Activated CD8-positive, alpha-beta memory T cell treated with anti-CD3 and anti-CD28 coated beads, Interleukin-2, amount 10 ng/mL, durations not matched to agents 7 days and 5 days (primary cell): ENCODE measurements at regions not wholly inside any gene's neighbourhood (a gene's known extent, or its start where the extent isn't known, plus 50 kb on each side); places are given as distances from the start of the nearest gene placed in this dataset.
"Not testable (repeated sequence)": the region's sequence is repeated elsewhere in the genome, so short reads cannot be mapped to it uniquely, and the experiment has no call there.

Source experiments
- ATAC-seq: fragments of 150-1000 bp; cut with Tn5 transposase; one replicate; pipeline ENCODE4 v1.10.0; 2021; ENCODE audit warnings: moderate library complexity
- CTCF ChIA-PET: fragments of 350-600 bp; sonication (Branson Sonifier 250); formaldehyde crosslinking; loops from one replicate; lab custom pipeline; 2021; ENCODE audit warnings: antibody characterized with exemption; lab: Charles Lee
- DNase-seq: peaks from one replicate; pipeline ENCODE4 v3.0.0-alpha.2; 2020
- H3K27ac Mint-ChIP-seq: one replicate; pipeline ENCODE4 v1.8.0; 2021; ENCODE audit warnings: mild to moderate bottlenecking, mixed read lengths
- H3K27me3 Mint-ChIP-seq: one replicate; pipeline ENCODE4 v1.8.0; 2021; ENCODE audit warnings: mixed read lengths
- H3K36me3 Mint-ChIP-seq: one replicate; pipeline ENCODE4 v1.8.0; 2021; ENCODE audit warnings: mild to moderate bottlenecking, mixed read lengths
- H3K4me1 Mint-ChIP-seq: one replicate; pipeline ENCODE4 v1.8.0; 2021; ENCODE audit warnings: mixed read lengths
- H3K4me3 Mint-ChIP-seq: one replicate; pipeline ENCODE4 v1.8.0; 2021; ENCODE audit warnings: mild to moderate bottlenecking, moderate library complexity, mixed read lengths
- H3K9me3 Mint-ChIP-seq: one replicate; pipeline ENCODE4 v1.8.0; 2022; ENCODE audit warnings: low read depth, mixed read lengths

GRCh38 chr12:114491916-114492315, 86.0 kb upstream of the TBX5 start:
- H3K27ac Mint-ChIP-seq, result no peak overlapping the region
- no peak overlapping the region for H3K4me3 Mint-ChIP-seq
- H3K27me3 Mint-ChIP-seq, result no peaks in the 10 kb centered on the region
- H3K9me3 Mint-ChIP-seq, result no peaks in the 10 kb centered on the region
- H3K36me3 Mint-ChIP-seq, result no peaks in the 10 kb centered on the region
- no peaks in the 10 kb centered on the region for H3K4me1 Mint-ChIP-seq
- ATAC-seq, result no peak
- CTCF ChIA-PET, result interaction anchor here (0.9 kb wide), 1 partner anchor 16 kb away, joined by 3 read pairs; no protein-coding TSS in a partner anchor
- no peak for DNase-seq

- CTCF ChIA-PET, H3K36me3 Mint-ChIP-seq, H3K27ac Mint-ChIP-seq, H3K9me3 Mint-ChIP-seq, H3K4me1 Mint-ChIP-seq, DNase-seq, H3K4me3 Mint-ChIP-seq, ATAC-seq: not testable (repeated sequence)
- H3K27me3 Mint-ChIP-seq, result peaks cover 29% of the 10 kb centered on the region
Measured at GRCh38 chr12:114484822-114485459, 79.0 kb upstream of the TBX5 start.

GRCh38 chr12:114483996-114484395, 78.1 kb upstream of the TBX5 start:
- H3K27me3 Mint-ChIP-seq, result peaks cover 39% of the 10 kb centered on the region
- peaks cover 2% of the 10 kb centered on the region for H3K4me1 Mint-ChIP-seq
- H3K36me3 Mint-ChIP-seq, result no peaks in the 10 kb centered on the region
- H3K4me3 Mint-ChIP-seq, result no peak overlapping the region
- CTCF ChIA-PET, result no interaction called here
- no peaks in the 10 kb centered on the region for H3K9me3 Mint-ChIP-seq
- ATAC-seq (no peak), DNase-seq (no peak)
- no peak overlapping the region for H3K27ac Mint-ChIP-seq

GRCh38 chr12:114481200-114481535, 75.2 kb upstream of the TBX5 start:
- H3K4me3 Mint-ChIP-seq, result no peak overlapping the region
- ATAC-seq (no peak), DNase-seq (no peak)
- H3K27me3 Mint-ChIP-seq, result peaks cover 60% of the 10 kb centered on the region
- CTCF ChIA-PET, result no interaction called here
- peaks cover 2% of the 10 kb centered on the region for H3K4me1 Mint-ChIP-seq
- H3K27ac Mint-ChIP-seq, result no peak overlapping the region
- no peaks in the 10 kb centered on the region for H3K9me3 Mint-ChIP-seq
- no peaks in the 10 kb centered on the region for H3K36me3 Mint-ChIP-seq

- DNase-seq (no peak), ATAC-seq (no peak)
- H3K27me3 Mint-ChIP-seq, result peaks cover 60% of the 10 kb centered on the region
- no peaks in the 10 kb centered on the region for H3K36me3 Mint-ChIP-seq
- no peak overlapping the region for H3K27ac Mint-ChIP-seq
- no peaks in the 10 kb centered on the region for H3K9me3 Mint-ChIP-seq
- H3K4me3 Mint-ChIP-seq, result no peak overlapping the region
- peaks cover 2% of the 10 kb centered on the region for H3K4me1 Mint-ChIP-seq
- CTCF ChIA-PET, result interaction anchor here (0.6 kb wide), 1 partner anchor 87 kb away, joined by 3 read pairs; no protein-coding TSS in a partner anchor
Measured at GRCh38 chr12:114480337-114481199, 74.6 kb upstream of the TBX5 start.

- DNase-seq (no peak), ATAC-seq (no peak)
- Mint-ChIP-seq H3K4me1 (peaks cover 2% of the 10 kb centered on the region), H3K4me3 (no peak overlapping the region), H3K36me3 (no peaks in the 10 kb centered on the region), H3K9me3 (no peaks in the 10 kb centered on the region), H3K27ac (no peak overlapping the region), H3K27me3 (peaks cover 60% of the 10 kb centered on the region)
- CTCF ChIA-PET, result interaction anchor here (0.6 kb wide), 1 partner anchor 87 kb away, joined by 3 read pairs; no protein-coding TSS in a partner anchor
Measured at GRCh38 chr12:114479831-114480230, 73.9 kb upstream of the TBX5 start.

- Mint-ChIP-seq H3K4me1 (peaks cover 2% of the 10 kb centered on the region), H3K27ac (no peak overlapping the region), H3K27me3 (peaks cover 60% of the 10 kb centered on the region), H3K4me3 (no peak overlapping the region), H3K9me3 (no peaks in the 10 kb centered on the region), H3K36me3 (no peaks in the 10 kb centered on the region)
- CTCF ChIA-PET, result no interaction called here
- no peak for DNase-seq
- no peak for ATAC-seq
Measured at GRCh38 chr12:114478865-114479264, 72.9 kb upstream of the TBX5 start.

GRCh38 chr12:114477989-114478395, 72.0 kb upstream of the TBX5 start:
- DNase-seq (no peak), ATAC-seq (no peak)
- Mint-ChIP-seq H3K36me3 (no peaks in the 10 kb centered on the region), H3K4me1 (peaks cover 2% of the 10 kb centered on the region), H3K27me3 (peaks cover 60% of the 10 kb centered on the region), H3K4me3 (no peak overlapping the region), H3K9me3 (no peaks in the 10 kb centered on the region), H3K27ac (no peak overlapping the region)
- CTCF ChIA-PET, result no interaction called here

- no peaks in the 10 kb centered on the region for H3K36me3 Mint-ChIP-seq
- DNase-seq (no peak), ATAC-seq (no peak)
- no peak overlapping the region for H3K27ac Mint-ChIP-seq
- H3K9me3 Mint-ChIP-seq, result no peaks in the 10 kb centered on the region
- CTCF ChIA-PET, result interaction anchor here (1.4 kb wide), 1 partner anchor 33 kb away, joined by 4 read pairs; no protein-coding TSS in a partner anchor
- H3K27me3 Mint-ChIP-seq, result peaks cover 43% of the 10 kb centered on the region
- peaks cover 2% of the 10 kb centered on the region for H3K4me1 Mint-ChIP-seq
- no peak overlapping the region for H3K4me3 Mint-ChIP-seq
Measured at GRCh38 chr12:114476159-114476558, 70.2 kb upstream of the TBX5 start.

- no peaks in the 10 kb centered on the region for H3K4me1 Mint-ChIP-seq
- H3K27ac Mint-ChIP-seq, result no peak overlapping the region
- ATAC-seq (no peak), DNase-seq (no peak)
- peaks cover 19% of the 10 kb centered on the region for H3K27me3 Mint-ChIP-seq
- no peaks in the 10 kb centered on the region for H3K9me3 Mint-ChIP-seq
- H3K36me3 Mint-ChIP-seq, result no peaks in the 10 kb centered on the region
- CTCF ChIA-PET, result no interaction called here
- no peak overlapping the region for H3K4me3 Mint-ChIP-seq
Measured at GRCh38 chr12:114473717-114474116, 67.8 kb upstream of the TBX5 start.

GRCh38 chr12:114473018-114473417, 67.1 kb upstream of the TBX5 start:
- H3K27ac Mint-ChIP-seq, result no peak overlapping the region

GRCh38 chr12:114457620-114458019, 51.7 kb upstream of the TBX5 start:
- H3K36me3 Mint-ChIP-seq, result no peaks in the 10 kb centered on the region
- CTCF ChIA-PET, result no interaction called here
- no peak overlapping the region for H3K27ac Mint-ChIP-seq
- DNase-seq, result no peak
- no peaks in the 10 kb centered on the region for H3K9me3 Mint-ChIP-seq
- no peaks in the 10 kb centered on the region for H3K27me3 Mint-ChIP-seq
- H3K4me1 Mint-ChIP-seq, result no peaks in the 10 kb centered on the region
- H3K4me3 Mint-ChIP-seq, result no peak overlapping the region
- ATAC-seq, result no peak

More at GRCh38 chr12:114473018-114473417, 67.1 kb upstream of the TBX5 start:
- ATAC-seq (no peak), DNase-seq (no peak)
- CTCF ChIA-PET, result no interaction called here
- Mint-ChIP-seq H3K27me3 (peaks cover 12% of the 10 kb centered on the region), H3K36me3 (no peaks in the 10 kb centered on the region), H3K9me3 (no peaks in the 10 kb centered on the region), H3K4me1 (no peaks in the 10 kb centered on the region), H3K4me3 (no peak overlapping the region)
